Stimulated activated CD4-positive, alpha-beta T cell treated with anti-CD3 and anti-CD28 coated beads, Interleukin-2, amount 100 ng/mL, for 48 hours (primary cell): ENCODE measurements at regions not wholly inside any gene's neighbourhood (a gene's known extent, or its start where the extent isn't known, plus 50 kb on each side); places are given as distances from the start of the nearest gene placed in this dataset.

Experiments
- DNase-seq, 2 donors: peaks; one replicate each; pipeline ENCODE4 v3.0.0-alpha.2; 2020

- DNase-seq: no peak
These were observed 527.1 kb upstream of the MARCKS start for GRCh38 chr6:113329942-113330635.

GRCh38 chr6:113330636-113330946, 526.6 kb upstream of the MARCKS start:
- no peak for DNase-seq

GRCh38 chr6:113331021-113331420, 526.1 kb upstream of the MARCKS start:
- no peak for DNase-seq

GRCh38 chr6:113338644-113339043, 518.5 kb upstream of the MARCKS start:
- DNase-seq: no peak

- DNase-seq: no peak
These were observed 517.9 kb upstream of the MARCKS start for GRCh38 chr6:113339209-113339608.

GRCh38 chr6:113340371-113340770, 516.8 kb upstream of the MARCKS start:
- no peak for DNase-seq

- no peak for DNase-seq
These were observed 513.2 kb upstream of the MARCKS start for GRCh38 chr6:113343940-113344339.

- DNase-seq: no peak
These were observed 512.2 kb upstream of the MARCKS start for GRCh38 chr6:113344969-113345368.

- DNase-seq: no peak
These were observed 509.7 kb upstream of the MARCKS start for GRCh38 chr6:113347436-113347835.

GRCh38 chr6:113350461-113350860, 506.7 kb upstream of the MARCKS start:
- DNase-seq: no peak

GRCh38 chr6:113351173-113351834, 505.8 kb upstream of the MARCKS start:
- no peak for DNase-seq

GRCh38 chr6:113352029-113352801, 504.9 kb upstream of the MARCKS start:
- no peak for DNase-seq

GRCh38 chr6:113352831-113353230, 504.3 kb upstream of the MARCKS start:
- no peak for DNase-seq

- DNase-seq: no peak
These were observed 503.8 kb upstream of the MARCKS start for GRCh38 chr6:113353392-113353791.

GRCh38 chr6:113354204-113354895, 502.8 kb upstream of the MARCKS start:
- no peak for DNase-seq

- no peak for DNase-seq
These were observed 501.0 kb upstream of the MARCKS start for GRCh38 chr6:113356139-113356538.

- DNase-seq: no peak
These were observed 500.1 kb upstream of the MARCKS start for GRCh38 chr6:113357041-113357440.

- DNase-seq: no peak
These were observed 499.0 kb upstream of the MARCKS start for GRCh38 chr6:113358063-113358583.

GRCh38 chr6:113359155-113360140, 497.7 kb upstream of the MARCKS start:
- no peak for DNase-seq

GRCh38 chr6:113361014-113361645, 496.0 kb upstream of the MARCKS start:
- DNase-seq: no peak

- no peak for DNase-seq
These were observed 494.7 kb upstream of the MARCKS start for GRCh38 chr6:113362301-113363047.
